GM21360 (cell line): ENCODE measurements at regions not wholly inside any gene's neighbourhood (a gene's known extent, or its start where the extent isn't known, plus 50 kb on each side); places are given as distances from the start of the nearest gene placed in this dataset.

Source experiments
- ATAC-seq: cut with Tn5 transposase; IDR thresholded peaks from one replicate; pipeline ENCODE4 v1.9.1; 2021; ENCODE audit warnings: mild to moderate bottlenecking, moderate library complexity; ENCODE audit not compliant: unreplicated experiment

- no peak for ATAC-seq
Measured at GRCh38 chr4:110675426-110675825, 52.5 kb upstream of the PITX2 start.

- no peak for ATAC-seq
Measured at GRCh38 chr4:110676241-110676640, 53.4 kb upstream of the PITX2 start.

- ATAC-seq: no peak
Measured at GRCh38 chr4:110678517-110679227, 55.8 kb upstream of the PITX2 start.

- no peak for ATAC-seq
Measured at GRCh38 chr4:110680265-110680664, 57.4 kb upstream of the PITX2 start.

GRCh38 chr4:110681381-110681780, 58.5 kb upstream of the PITX2 start:
- ATAC-seq: no peak

DNA sequence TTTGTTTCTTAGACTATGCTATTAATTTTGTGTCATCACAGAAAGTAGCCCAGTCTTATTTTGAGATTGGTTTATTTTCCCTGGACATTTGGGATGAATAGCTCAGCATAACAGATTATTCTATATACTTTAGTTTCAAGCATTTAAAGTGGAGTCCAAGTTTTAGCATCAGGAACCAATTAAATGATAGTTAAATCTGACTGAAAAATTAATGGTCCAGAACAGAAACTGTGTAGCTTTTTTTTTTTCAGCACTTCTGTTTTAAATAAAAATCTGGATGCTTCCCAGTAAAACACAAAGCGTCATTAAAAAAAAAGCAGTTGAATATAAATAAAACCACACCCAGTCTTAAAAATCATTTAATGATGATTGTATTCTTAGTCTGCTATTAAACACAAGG, 59.4 kb upstream of the PITX2 start:
- no peak for ATAC-seq

DNA sequence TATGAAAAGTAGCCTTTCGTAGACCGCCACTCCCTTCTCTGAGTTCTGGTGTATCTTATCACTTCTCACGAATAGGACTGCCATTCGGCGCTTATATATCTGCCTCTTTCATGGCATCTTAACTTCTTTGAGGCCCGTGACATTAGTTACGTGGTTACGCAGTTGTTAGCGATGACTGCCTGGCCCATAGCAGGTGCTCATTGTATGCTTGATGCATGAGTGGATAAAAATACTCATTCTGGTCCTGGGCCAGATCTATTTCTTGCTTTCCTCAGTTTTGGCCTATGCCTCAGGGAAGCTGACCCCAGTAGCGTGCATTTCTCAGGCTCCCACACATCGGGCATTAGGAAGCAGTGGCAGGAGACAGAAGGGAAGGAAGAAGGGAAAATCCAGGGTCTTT, 60.7 kb upstream of the PITX2 start:
- ATAC-seq: no peak

GRCh38 chr4:110702326-110702725, 79.4 kb upstream of the PITX2 start:
- no peak for ATAC-seq

DNA sequence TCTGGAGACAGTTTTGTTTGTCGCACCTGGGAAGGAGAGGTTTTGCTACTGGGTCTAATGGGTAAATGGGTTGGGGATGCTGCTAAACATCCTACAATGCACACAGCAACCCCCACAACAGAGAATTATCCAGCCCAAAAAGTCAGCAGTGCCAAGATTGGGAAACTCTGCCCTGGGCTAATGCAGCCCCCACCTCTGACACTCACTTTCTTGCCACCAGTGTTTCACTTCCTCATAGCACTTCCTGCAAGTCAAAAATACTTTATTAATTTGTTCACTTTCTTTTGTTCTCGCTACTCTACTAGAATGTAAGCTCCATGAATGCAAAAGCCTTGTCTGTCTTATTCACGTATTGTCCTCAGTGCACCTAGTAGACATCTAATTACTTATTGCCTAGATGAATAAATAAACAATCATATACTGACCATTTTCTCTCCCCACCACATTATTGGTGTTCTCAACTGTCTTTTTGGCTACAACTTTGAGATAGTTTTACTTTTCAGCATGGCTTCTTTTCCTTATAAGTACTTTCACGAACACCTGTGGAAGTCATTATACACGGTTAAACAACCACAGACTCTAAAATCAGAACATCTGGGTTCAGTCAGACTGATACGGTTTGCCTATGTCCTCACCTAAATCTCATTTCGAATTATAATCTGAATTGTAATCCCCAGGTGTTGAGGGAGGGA, 82.0 kb upstream of the PITX2 start:
- ATAC-seq: peak; percentile 78

GRCh38 chr4:110705440-110705782, 82.5 kb upstream of the PITX2 start:
- ATAC-seq: peak; percentile 36

GRCh38 chr4:110710070-110710469, 87.2 kb upstream of the PITX2 start:
- ATAC-seq: no peak

DNA sequence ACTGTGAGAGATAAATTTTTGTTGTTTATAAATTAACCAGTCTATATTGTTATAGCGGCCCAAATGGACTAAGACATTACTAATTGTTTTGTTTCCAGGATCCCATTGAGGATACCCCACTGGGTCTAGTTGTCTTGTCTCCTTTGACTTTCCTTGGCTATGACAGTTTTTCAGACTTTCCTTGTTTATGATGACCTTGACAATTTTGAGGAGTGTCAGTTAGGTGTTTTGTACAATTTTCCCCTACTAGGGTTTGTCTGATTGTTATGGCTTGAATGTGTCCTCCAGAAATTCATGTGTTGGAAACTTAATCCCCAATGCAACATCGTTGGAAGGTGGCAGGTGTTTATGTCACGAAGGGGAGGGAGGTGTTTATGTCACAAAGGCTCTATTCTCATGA, 89.6 kb upstream of the PITX2 start:
- ATAC-seq: no peak

DNA sequence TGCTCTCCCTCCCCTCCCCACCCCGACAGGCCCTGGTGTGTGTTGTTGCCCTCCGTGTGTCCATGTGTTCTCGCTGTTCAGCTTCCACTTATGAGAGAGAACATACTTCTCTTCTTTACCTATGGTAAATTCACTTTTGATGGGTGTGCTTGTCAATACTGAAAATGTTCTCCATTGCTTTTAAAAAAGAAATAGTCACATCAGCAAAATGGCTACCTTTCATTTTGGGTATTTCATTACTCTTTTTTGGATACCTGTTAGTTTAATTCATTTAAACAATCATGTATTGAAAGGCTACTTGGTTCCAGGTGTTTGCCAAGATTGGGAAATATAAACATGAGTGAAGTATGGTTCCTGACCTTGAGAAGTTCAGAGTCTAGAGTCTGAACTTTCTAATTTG, 107.4 kb upstream of the PITX2 start:
- no peak for ATAC-seq

- ATAC-seq: no peak
Measured at GRCh38 chr4:110733901-110734300, 111.0 kb upstream of the PITX2 start.

DNA sequence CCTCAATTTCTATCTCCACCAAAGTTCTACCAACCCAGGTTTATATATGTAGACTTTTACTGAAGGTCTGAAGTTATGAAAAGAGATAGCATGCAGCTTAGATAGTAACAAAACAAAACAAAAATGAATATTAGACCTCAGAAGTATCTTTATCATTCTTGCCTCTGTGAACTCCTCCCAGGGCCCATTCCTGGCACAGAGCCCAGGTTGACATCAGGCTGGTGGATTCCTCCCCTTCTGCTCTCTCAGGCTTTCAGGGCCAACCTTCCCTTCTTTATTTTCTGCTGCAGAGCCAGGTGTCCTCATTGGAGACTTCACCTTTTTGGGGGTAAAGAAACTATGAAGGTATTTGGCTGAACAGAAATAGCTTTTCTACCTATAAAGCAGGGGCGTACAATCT, 112.8 kb upstream of the PITX2 start:
- ATAC-seq: no peak

GRCh38 chr4:110737931-110738330, 115.1 kb upstream of the PITX2 start:
- no peak for ATAC-seq

GRCh38 chr4:110742143-110742542, 119.3 kb upstream of the PITX2 start:
- no peak for ATAC-seq

GRCh38 chr4:110748071-110748470, 125.2 kb upstream of the PITX2 start:
- no peak for ATAC-seq

GRCh38 chr4:110751183-110751582, 128.3 kb upstream of the PITX2 start:
- ATAC-seq: no peak

DNA sequence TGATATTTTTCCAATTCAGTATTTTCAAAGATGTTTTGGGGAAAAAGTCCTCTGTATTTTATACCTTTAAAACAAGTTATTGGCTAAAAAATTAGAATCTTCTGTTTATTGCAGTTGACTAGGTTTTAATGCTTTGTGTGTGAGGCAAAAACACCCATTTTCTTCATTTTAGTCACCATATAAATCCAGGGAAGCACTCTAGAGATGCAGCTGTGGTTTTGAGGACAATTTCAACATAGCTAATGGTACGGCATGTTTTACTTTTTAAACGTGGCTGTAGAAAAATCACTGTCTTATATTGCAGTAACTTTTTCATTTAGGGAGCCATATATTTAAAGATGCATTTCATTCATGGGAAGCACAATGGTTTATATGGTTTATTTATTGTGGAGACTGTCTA, 129.1 kb upstream of the PITX2 start:
- no peak for ATAC-seq

GRCh38 chr4:110753466-110753865, 130.6 kb upstream of the PITX2 start:
- ATAC-seq: no peak

GRCh38 chr4:110754716-110755115, 131.8 kb upstream of the PITX2 start:
- no peak for ATAC-seq

- ATAC-seq: no peak
Measured at GRCh38 chr4:110769578-110769977, 146.7 kb upstream of the PITX2 start.
